ENCODE measurements at regions not wholly inside any gene's neighbourhood (a gene's known extent, or its start where the extent isn't known, plus 50 kb on each side); places are given as distances from the start of the nearest gene placed in this dataset. TPM values are rescaled to one million over a fixed set of nuclear protein-coding genes. Genes with fewer than 3 reads are reported as not detected.

DNA sequence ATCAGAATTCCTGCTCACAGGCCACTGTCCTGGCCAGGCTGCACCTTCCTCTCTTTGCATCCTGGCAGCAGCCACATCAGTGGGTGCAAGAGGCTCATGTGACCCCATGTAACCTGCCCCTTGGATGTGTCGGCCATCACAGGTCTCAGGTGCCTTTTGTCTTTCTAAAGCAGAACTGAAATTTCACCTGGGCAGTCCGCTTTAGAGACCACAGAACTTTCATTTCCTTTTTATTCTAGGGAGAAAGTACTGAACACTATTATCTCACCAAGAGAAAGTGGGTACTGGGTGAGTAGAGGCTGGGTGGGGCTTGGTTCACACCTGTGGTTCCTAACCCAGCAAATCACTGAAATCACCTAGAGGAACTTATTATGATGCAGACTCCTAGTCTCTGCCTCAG is 51.7 kb upstream of the NUP160 start:
- TF ChIP-seq CTCF (IDR thresholded peaks at IDR 0.05; ENCODE audit: poor library complexity) (no peak), EZH2phosphoT487 (IDR thresholded peaks at IDR 0.05; ENCODE audit: low read depth, severe bottlenecking, unreplicated experiment) (no peak), EZH2 (IDR thresholded peaks at IDR 0.05; ENCODE audit: borderline replicate concordance) (no peak)
- Histone ChIP-seq H2AFZ (no peak overlapping the region), H3K4me1 (ENCODE audit: insufficient read depth) (no peaks in the 10 kb centered on the region), H4K20me1 (ENCODE audit: insufficient read depth, poor library complexity, severe bottlenecking) (no peaks in the 10 kb centered on the region), H3K4me3 (no peak overlapping the region), H3K36me3 (replicated peaks; ENCODE audit: insufficient read depth, low read depth) (no peaks in the 10 kb centered on the region), H3K27me3 (no peaks in the 10 kb centered on the region), H3K9me2 (replicated peaks; ENCODE audit: insufficient read depth) (no peaks in the 10 kb centered on the region), H3K4me2 (no peak overlapping the region), H3K27ac (no peak overlapping the region), H3K79me2 (no peaks in the 10 kb centered on the region), H3K9me3 (ENCODE audit: low read depth) (no peaks in the 10 kb centered on the region)
- WGBS (ENCODE audit: low lambda C conversion rate, missing lambda C conversion rate) = 86% methylated on average over 2 of the region's 2 CpGs
- no peak for DNase-seq (ENCODE audit: low spot score)

Small RNA genes in the stretch of these regions (small RNA-seq; reads per million reads assigned to genes)
- gene AC023232.1 = not detected

Data from hepatocyte (in vitro differentiated cells).